ENCODE measurements at regions not wholly inside any gene's neighbourhood (a gene's known extent, or its start where the extent isn't known, plus 50 kb on each side); places are given as distances from the start of the nearest gene placed in this dataset.

- no peak for DNase-seq (ENCODE audit: low spot score)
Measured at GRCh38 chr15:70473581-70474370, 289.6 kb downstream of the UACA start.

GRCh38 chr15:70471517-70471916 lies 291.8 kb downstream of the UACA start:
- DNase-seq (ENCODE audit: low spot score), result no peak

GRCh38 chr15:70470556-70471191 lies 292.7 kb downstream of the UACA start:
- DNase-seq (ENCODE audit: low spot score), result no peak

GRCh38 chr15:70469651-70470555 lies 293.5 kb downstream of the UACA start:
- DNase-seq (ENCODE audit: low spot score), result no peak

GRCh38 chr15:70469182-70469581 lies 294.2 kb downstream of the UACA start:
- DNase-seq (ENCODE audit: low spot score), result no peak

GRCh38 chr15:70466895-70467529 lies 296.3 kb downstream of the UACA start:
- peak; percentile 56 for DNase-seq (ENCODE audit: low spot score)

GRCh38 chr15:70466305-70466704 lies 297.1 kb downstream of the UACA start:
- DNase-seq (ENCODE audit: low spot score), result no peak

GRCh38 chr15:70465812-70466211 lies 297.5 kb downstream of the UACA start:
- DNase-seq (ENCODE audit: low spot score), result no peak

GRCh38 chr15:70463453-70463834 lies 299.9 kb downstream of the UACA start:
- no peak for DNase-seq (ENCODE audit: low spot score)

- DNase-seq (ENCODE audit: low spot score), result no peak
Measured at GRCh38 chr15:70461992-70462391, 301.4 kb downstream of the UACA start.

GRCh38 chr15:70461017-70461416 lies 302.3 kb downstream of the UACA start:
- no peak for DNase-seq (ENCODE audit: low spot score)

GRCh38 chr15:70459312-70459711 lies 304.0 kb downstream of the UACA start:
- DNase-seq (ENCODE audit: low spot score), result no peak

- DNase-seq (ENCODE audit: low spot score), result no peak
Measured at GRCh38 chr15:70453766-70454165, 309.6 kb downstream of the UACA start.

- no peak for DNase-seq (ENCODE audit: low spot score)
Measured at GRCh38 chr15:70453238-70453637, 310.1 kb downstream of the UACA start.

- DNase-seq (ENCODE audit: low spot score), result no peak
Measured at GRCh38 chr15:70451821-70452653, 311.3 kb downstream of the UACA start.

GRCh38 chr15:70450142-70450443 lies 313.3 kb downstream of the UACA start:
- DNase-seq (ENCODE audit: low spot score), result no peak

GRCh38 chr15:70449311-70450141 lies 313.8 kb downstream of the UACA start:
- DNase-seq (ENCODE audit: low spot score), result no peak

- DNase-seq (ENCODE audit: low spot score), result no peak
Measured at GRCh38 chr15:70447928-70448698, 315.2 kb downstream of the UACA start.

GRCh38 chr15:70447521-70447920 lies 315.8 kb downstream of the UACA start:
- DNase-seq (ENCODE audit: low spot score), result no peak

GRCh38 chr15:70447081-70447480 lies 316.3 kb downstream of the UACA start:
- DNase-seq (ENCODE audit: low spot score), result no peak
